GM23338 (cell line): ENCODE measurements at regions not wholly inside any gene's neighbourhood (a gene's known extent, or its start where the extent isn't known, plus 50 kb on each side); places are given as distances from the start of the nearest gene placed in this dataset.

Experiments used
- ATAC-seq: fragments of 200-7000 bp; cut with Tn5 transposase; 3 replicates; pipeline ENCODE4 v1.9.1; 2020
- DNase-seq: peaks from one replicate; pipeline ENCODE4 v3.0.0-alpha.2; 2015; ENCODE audit warnings: low spot score
- H2AFZ ChIP-seq: fragments of 200-600 bp; sonication (generic); 2 replicates; pipeline ENCODE4 v1.8.0; 2016; ENCODE audit warnings: antibody characterized with exemption, mild to moderate bottlenecking, moderate library complexity
- H3F3A ChIP-seq: fragments of 200-600 bp; sonication (generic); replicated peaks from 2 replicates; pipeline ENCODE4 v1.8.0; 2017; ENCODE audit warnings: antibody characterized with exemption, mixed run types, low read depth
- H3K27ac ChIP-seq: fragments of 200-600 bp; sonication (generic); 2 replicates; pipeline ENCODE4 v1.6.1; 2016; ENCODE audit warnings: low read depth
- H3K27me3 ChIP-seq: fragments of 200-600 bp; sonication (generic); 2 replicates; pipeline ENCODE4 v1.8.0; 2016; ENCODE audit warnings: mild to moderate bottlenecking, mixed run types, moderate library complexity; ENCODE audit not compliant: insufficient read depth
- H3K36me3 ChIP-seq: fragments of 200-600 bp; sonication (generic); 2 replicates; pipeline ENCODE4 v1.8.0; 2016; ENCODE audit warnings: mild to moderate bottlenecking; ENCODE audit not compliant: insufficient read depth
- H3K4me1 ChIP-seq: fragments of 200-600 bp; sonication (generic); 2 replicates; pipeline ENCODE4 v1.8.0; 2016; ENCODE audit warnings: mild to moderate bottlenecking, moderate library complexity; ENCODE audit not compliant: insufficient read depth
- H3K4me2 ChIP-seq: fragments of 200-600 bp; sonication (generic); 2 replicates; pipeline ENCODE4 v1.7.1; 2017; ENCODE audit warnings: mixed run types
- H3K4me3 ChIP-seq: fragments of 200-600 bp; sonication (generic); 2 replicates; pipeline ENCODE4 v1.6.1; 2016; ENCODE audit warnings: mixed run types
- H3K79me2 ChIP-seq: fragments of 200-600 bp; sonication (generic); replicated peaks from 2 replicates; pipeline ENCODE4 v1.8.0; 2017; ENCODE audit warnings: mild to moderate bottlenecking; ENCODE audit not compliant: insufficient read depth
- H3K9me2 ChIP-seq: fragments of 200-600 bp; sonication (generic); 2 replicates; pipeline ENCODE4 v1.8.0; 2017; ENCODE audit not compliant: insufficient read depth
- H4K20me1 ChIP-seq: fragments of 200-600 bp; sonication (generic); replicated peaks from 2 replicates; pipeline ENCODE4 v1.8.0; 2017; ENCODE audit warnings: mild to moderate bottlenecking; ENCODE audit not compliant: insufficient read depth
- H3K27ac Mint-ChIP-seq: 2 replicates; pipeline ENCODE4 v1.8.0; 2020; ENCODE audit warnings: inconsistent platforms, mild to moderate bottlenecking, moderate library complexity, mixed read lengths
- H3K27me3 Mint-ChIP-seq: 3 replicates; pipeline ENCODE4 v1.8.0; 2022; ENCODE audit warnings: low read depth, mild to moderate bottlenecking, moderate library complexity, mixed read lengths, inconsistent platforms; ENCODE audit not compliant: insufficient read depth, poor library complexity
- H3K36me3 Mint-ChIP-seq: 3 replicates; pipeline ENCODE4 v1.8.0; 2021; ENCODE audit warnings: low read depth, mild to moderate bottlenecking, inconsistent platforms, moderate library complexity, mixed read lengths
- H3K4me1 Mint-ChIP-seq: 3 replicates; pipeline ENCODE4 v1.8.0; 2020; ENCODE audit warnings: mild to moderate bottlenecking, inconsistent platforms, mixed read lengths
- H3K4me3 Mint-ChIP-seq: 3 replicates; pipeline ENCODE4 v1.8.0; 2021; ENCODE audit warnings: moderate library complexity, mild to moderate bottlenecking, inconsistent platforms, mixed read lengths
- H3K9me3 Mint-ChIP-seq: 3 replicates; pipeline ENCODE4 v1.8.0; 2020; ENCODE audit warnings: moderate library complexity, mild to moderate bottlenecking, inconsistent platforms, mixed read lengths
- CREB1 ChIP-seq: fragments of 250-450 bp; sonication (Bioruptor Pico); IDR thresholded peaks from 2 replicates; pipeline ENCODE4 v1.5.0; 2020; ENCODE audit warnings: low read depth, mild to moderate bottlenecking, moderate library complexity
- EZH2 ChIP-seq: fragments of 200-600 bp; sonication (generic); IDR thresholded peaks from one replicate; pipeline ENCODE4 v1.8.0; 2017; ENCODE audit warnings: antibody characterized with exemption, mild to moderate bottlenecking, low read depth; ENCODE audit not compliant: unreplicated experiment
- EZH2phosphoT487 ChIP-seq: fragments of 200-600 bp; sonication (generic); IDR thresholded peaks from one replicate; pipeline ENCODE4 v1.8.1; 2018; ENCODE audit warnings: antibody characterized with exemption; ENCODE audit not compliant: unreplicated experiment
- JUNB ChIP-seq: IDR thresholded peaks from one replicate; pipeline ENCODE4 v1.6.1; 2016; ENCODE audit warnings: antibody characterized with exemption; ENCODE audit not compliant: unreplicated experiment
- NANOG ChIP-seq: IDR thresholded peaks from 2 replicates; pipeline ENCODE4 v1.6.1; 2016; ENCODE audit warnings: antibody characterized with exemption, borderline replicate concordance
- POLR2AphosphoS5 ChIP-seq: IDR thresholded peaks from 2 replicates; pipeline ENCODE4 v1.6.1; 2016; ENCODE audit warnings: antibody characterized with exemption, low read depth
- REST ChIP-seq: IDR thresholded peaks from one replicate; pipeline ENCODE4 v1.6.1; 2018; ENCODE audit warnings: antibody characterized with exemption; ENCODE audit not compliant: unreplicated experiment
- STAT1 ChIP-seq: IDR thresholded peaks from one replicate; pipeline ENCODE4 v1.6.1; 2016; ENCODE audit warnings: antibody characterized with exemption; ENCODE audit not compliant: unreplicated experiment
- ZNF114 ChIP-seq: fragments of 250-450 bp; sonication (Bioruptor Pico); IDR thresholded peaks from 2 replicates; pipeline ENCODE4 v1.5.0; 2020; ENCODE audit warnings: mild to moderate bottlenecking, moderate library complexity
- ZNF331 ChIP-seq: fragments of 250-450 bp; sonication (Bioruptor Pico); IDR thresholded peaks from 2 replicates; pipeline ENCODE4 v1.5.0; 2020; ENCODE audit warnings: low read depth, mild to moderate bottlenecking, moderate library complexity
- TF ChIP-seq, protein P1 (sequence below), 2 experiments: fragments of 200-600 bp in 1 of 2; sonication (generic) in 1 of 2; conservative IDR thresholded peaks; 2 replicates each; pipeline versions ENCODE4 v1.5.1 to v1.6.1; 2016 to 2017; ENCODE audit warnings: antibody characterized with exemption in 2 of 2, low read depth in 2 of 2, mild to moderate bottlenecking in 2 of 2, moderate library complexity in 1 of 2
- TF ChIP-seq, protein P2 (sequence below): IDR thresholded peaks from 2 replicates; pipeline ENCODE4 v1.6.1; 2016; ENCODE audit warnings: antibody characterized with exemption

GRCh38 chr13:61136515-61136914 is 279.1 kb downstream of the PCDH20 start (continued):
- TF ChIP-seq ZNF331 (no peak), EZH2phosphoT487 (no peak), REST (no peak), POLR2AphosphoS5 (no peak), ZNF114 (CRISPR knock-in tag) (no peak), CREB1 (CRISPR knock-in tag) (no peak), NANOG (no peak), JUNB (no peak), STAT1 (no peak), EZH2 (no peak)
- TF ChIP-seq, protein P1, sequence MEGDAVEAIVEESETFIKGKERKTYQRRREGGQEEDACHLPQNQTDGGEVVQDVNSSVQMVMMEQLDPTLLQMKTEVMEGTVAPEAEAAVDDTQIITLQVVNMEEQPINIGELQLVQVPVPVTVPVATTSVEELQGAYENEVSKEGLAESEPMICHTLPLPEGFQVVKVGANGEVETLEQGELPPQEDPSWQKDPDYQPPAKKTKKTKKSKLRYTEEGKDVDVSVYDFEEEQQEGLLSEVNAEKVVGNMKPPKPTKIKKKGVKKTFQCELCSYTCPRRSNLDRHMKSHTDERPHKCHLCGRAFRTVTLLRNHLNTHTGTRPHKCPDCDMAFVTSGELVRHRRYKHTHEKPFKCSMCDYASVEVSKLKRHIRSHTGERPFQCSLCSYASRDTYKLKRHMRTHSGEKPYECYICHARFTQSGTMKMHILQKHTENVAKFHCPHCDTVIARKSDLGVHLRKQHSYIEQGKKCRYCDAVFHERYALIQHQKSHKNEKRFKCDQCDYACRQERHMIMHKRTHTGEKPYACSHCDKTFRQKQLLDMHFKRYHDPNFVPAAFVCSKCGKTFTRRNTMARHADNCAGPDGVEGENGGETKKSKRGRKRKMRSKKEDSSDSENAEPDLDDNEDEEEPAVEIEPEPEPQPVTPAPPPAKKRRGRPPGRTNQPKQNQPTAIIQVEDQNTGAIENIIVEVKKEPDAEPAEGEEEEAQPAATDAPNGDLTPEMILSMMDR (conservative IDR thresholded peaks at IDR 0.05; ENCODE audit: low read depth in 2 of 2): no peak
- TF ChIP-seq, protein P2, sequence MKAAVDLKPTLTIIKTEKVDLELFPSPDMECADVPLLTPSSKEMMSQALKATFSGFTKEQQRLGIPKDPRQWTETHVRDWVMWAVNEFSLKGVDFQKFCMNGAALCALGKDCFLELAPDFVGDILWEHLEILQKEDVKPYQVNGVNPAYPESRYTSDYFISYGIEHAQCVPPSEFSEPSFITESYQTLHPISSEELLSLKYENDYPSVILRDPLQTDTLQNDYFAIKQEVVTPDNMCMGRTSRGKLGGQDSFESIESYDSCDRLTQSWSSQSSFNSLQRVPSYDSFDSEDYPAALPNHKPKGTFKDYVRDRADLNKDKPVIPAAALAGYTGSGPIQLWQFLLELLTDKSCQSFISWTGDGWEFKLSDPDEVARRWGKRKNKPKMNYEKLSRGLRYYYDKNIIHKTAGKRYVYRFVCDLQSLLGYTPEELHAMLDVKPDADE: no peak

DNA sequence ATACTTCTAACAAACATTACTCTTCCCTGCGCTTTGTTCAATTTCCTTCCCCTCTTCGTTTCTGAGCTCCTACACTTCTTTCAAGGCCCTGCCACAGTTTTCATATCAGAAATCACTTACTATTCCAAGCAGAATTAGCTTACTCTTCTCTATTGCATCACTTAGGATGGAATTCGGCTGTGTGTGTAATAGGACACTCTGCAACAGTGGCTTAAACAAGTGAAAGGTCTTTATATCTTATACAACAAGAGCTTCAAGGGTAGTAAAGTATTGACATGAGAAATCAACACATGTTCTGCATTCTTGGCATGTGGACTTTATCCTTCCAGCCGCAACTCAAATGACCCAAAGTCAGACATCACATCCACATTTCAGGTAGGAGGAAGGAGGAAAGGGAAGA is 279.6 kb downstream of the PCDH20 start:
- ATAC-seq: no peak
- TF ChIP-seq ZNF114 (CRISPR knock-in tag) (no peak), REST (no peak), EZH2 (no peak)
- TF ChIP-seq, protein P2: no peak

More for the DNA sequence above, 279.6 kb downstream of the PCDH20 start:
- Mint-ChIP-seq H3K4me3 (no peak overlapping the region), H3K36me3 (no peaks in the 10 kb centered on the region), H3K27me3 (no peaks in the 10 kb centered on the region), H3K9me3 (no peaks in the 10 kb centered on the region), H3K27ac (0 out of 2 replicates have a peak overlapping the region, but pooled peaks have one; percentile 4), H3K4me1 (peaks cover 5% of the 10 kb centered on the region; the same call in 2 of the 3 replicates)
- Histone ChIP-seq H3K27me3 (no peaks in the 10 kb centered on the region), H3K79me2 (no peaks in the 10 kb centered on the region), H3K4me1 (no peaks in the 10 kb centered on the region), H2AFZ (no peak overlapping the region), H4K20me1 (no peaks in the 10 kb centered on the region), H3K9me2 (no peaks in the 10 kb centered on the region), H3K4me3 (no peak overlapping the region), H3K4me2 (no peak overlapping the region), H3F3A (no peaks in the 10 kb centered on the region), H3K27ac (no peak overlapping the region), H3K36me3 (no peaks in the 10 kb centered on the region)
- peak; percentile 4 for DNase-seq
